Left ventricle myocardium superior (tissue), 1 donor: ENCODE measurements at regions not wholly inside any gene's neighbourhood (a gene's known extent, or its start where the extent isn't known, plus 50 kb on each side); places are given as distances from the start of the nearest gene placed in this dataset.
A peak's percentile ranks its signal among the peaks of the same experiment; 100 is the strongest.

Experiments
- ATAC-seq: fragments of 200-7000 bp; cut with Tn5 transposase; one replicate; pipeline ENCODE4 v1.9.1; 2020; ENCODE audit warnings: mild to moderate bottlenecking, moderate library complexity
- DNase-seq: peaks from one replicate; pipeline ENCODE4 v3.0.0-alpha.2; 2020
- intact Hi-C: fragments of 100-400 bp; cut with micrococcal nuclease; formaldehyde crosslinking; loops from one replicate; pipeline ENCODE4 v1.11.0; 2022
- donor health status: DM: no; HTN: yes; CAD: no; lungs with severe emphysema.

- intact Hi-C loops = no loop called here
- no peak for ATAC-seq
- DNase-seq = no peak
Measured at GRCh38 chr12:111189792-111190191, 179.1 kb downstream of the PHETA1 start.

DNA sequence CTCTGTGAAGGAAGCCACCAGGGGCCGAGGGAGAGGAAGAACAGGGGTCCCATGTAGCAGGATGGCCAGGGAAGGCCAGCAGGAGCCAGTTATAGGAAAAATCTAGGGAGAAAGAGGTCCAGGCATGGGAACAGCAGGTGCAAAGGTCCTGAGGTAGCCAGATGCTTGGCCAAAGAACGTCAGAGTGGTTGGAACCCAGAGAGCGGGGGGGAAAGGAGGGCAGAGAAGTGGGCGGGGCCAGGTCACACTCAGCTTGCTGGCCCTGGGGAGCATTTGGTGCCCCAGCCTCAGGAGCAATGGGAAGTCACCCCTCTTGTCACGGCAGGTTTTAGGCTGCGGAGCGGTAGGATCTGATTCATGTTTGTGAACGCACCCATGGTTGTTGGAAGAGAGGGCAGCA lies 180.5 kb downstream of the PHETA1 start:
- ATAC-seq (no peak), DNase-seq (no peak)
- intact Hi-C loops = no loop called here

DNA sequence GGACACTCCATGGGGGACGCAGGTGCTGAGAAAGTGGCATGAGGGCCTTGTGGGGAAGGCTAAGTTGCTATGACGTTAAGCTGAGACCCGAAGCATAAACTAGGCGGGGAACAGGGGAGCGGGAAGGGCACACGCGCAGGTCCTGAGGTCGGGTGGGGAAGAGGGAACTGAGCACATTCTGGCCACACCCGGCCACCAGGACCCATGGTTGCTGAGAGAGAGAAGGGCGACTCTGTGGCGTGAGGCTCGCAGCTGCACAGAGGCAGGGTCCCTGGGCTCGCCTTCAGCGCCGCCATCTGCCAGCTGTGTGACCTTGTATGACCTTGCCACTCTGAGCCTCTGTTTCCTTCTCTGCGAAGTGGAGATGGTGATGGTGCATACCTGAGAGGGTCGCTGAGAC lies 182.5 kb downstream of the PHETA1 start:
- intact Hi-C loops = no loop called here
- ATAC-seq = no peak
- no peak for DNase-seq

- ATAC-seq = no peak
- intact Hi-C loops = no loop called here
- no peak for DNase-seq
Measured at GRCh38 chr12:111185889-111186227, 183.0 kb downstream of the PHETA1 start.

DNA sequence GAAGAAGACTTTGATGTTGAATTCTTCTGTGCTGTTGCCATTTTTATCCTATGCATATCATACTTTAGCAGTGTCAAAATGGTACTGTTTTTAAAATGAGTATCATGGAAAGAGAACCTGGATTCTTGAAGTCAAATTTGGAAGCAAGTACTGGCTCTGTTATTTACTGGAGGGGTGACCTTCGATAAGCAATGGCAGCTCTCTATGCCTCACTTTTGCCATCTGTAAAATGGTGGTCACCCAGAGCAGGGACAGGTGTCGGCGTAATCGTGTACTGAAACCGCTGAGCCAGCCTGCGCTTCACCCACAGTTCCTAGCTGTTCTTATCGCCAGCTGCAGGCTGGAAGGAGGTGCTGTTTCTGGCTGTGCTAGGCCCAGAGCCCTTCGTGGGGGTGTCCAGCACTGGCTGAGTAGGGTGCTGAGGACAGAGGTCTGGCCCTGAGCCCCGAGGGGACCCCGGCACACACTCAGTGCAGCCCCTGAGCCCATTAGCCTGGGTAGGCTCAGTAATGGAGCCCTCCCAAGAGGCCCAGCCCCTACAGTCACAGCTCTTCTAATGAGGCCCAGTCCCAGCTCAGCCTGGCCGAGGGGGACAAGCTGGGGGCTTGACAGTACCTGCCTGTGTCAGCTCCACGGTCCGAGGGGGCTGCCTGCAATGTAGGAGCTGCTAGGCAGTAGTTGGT lies 183.5 kb downstream of the PHETA1 start:
- ATAC-seq = no peak
- DNase-seq = no peak
- intact Hi-C loops = no loop called here

DNA sequence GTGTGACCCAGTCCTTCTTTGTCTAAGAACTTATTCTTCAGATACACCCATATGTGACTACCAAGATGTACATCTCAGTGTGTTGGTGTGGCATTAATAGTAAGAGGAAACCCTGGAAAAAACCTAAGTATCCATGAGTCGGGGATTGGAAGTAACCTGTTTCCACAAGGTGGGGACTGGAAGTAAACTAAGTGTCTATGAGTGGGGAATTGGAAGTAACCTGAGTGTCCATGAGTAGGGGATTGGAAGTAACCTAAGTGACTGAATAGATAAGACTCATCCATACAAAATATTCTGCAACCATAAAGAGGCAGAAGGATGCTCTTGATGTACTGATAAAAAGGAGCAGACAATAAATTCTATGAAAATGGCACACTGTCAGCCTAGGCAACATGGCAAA lies 184.7 kb downstream of the PHETA1 start:
- no peak for ATAC-seq
- intact Hi-C loops = no loop called here

GRCh38 chr12:111183094-111183493 lies 185.8 kb downstream of the PHETA1 start:
- no peak for DNase-seq
- intact Hi-C loops = no loop called here
- no peak for ATAC-seq

More for the DNA sequence above, 184.7 kb downstream of the PHETA1 start:
- no peak for DNase-seq

- ATAC-seq = peak; percentile 62
- intact Hi-C loops = no loop called here
- DNase-seq = no peak
Measured at GRCh38 chr12:111182382-111182781, 186.5 kb downstream of the PHETA1 start.

GRCh38 chr12:111181143-111181726 lies 187.7 kb downstream of the PHETA1 start:
- intact Hi-C loops = no loop called here
- DNase-seq = peak; percentile 84

DNA sequence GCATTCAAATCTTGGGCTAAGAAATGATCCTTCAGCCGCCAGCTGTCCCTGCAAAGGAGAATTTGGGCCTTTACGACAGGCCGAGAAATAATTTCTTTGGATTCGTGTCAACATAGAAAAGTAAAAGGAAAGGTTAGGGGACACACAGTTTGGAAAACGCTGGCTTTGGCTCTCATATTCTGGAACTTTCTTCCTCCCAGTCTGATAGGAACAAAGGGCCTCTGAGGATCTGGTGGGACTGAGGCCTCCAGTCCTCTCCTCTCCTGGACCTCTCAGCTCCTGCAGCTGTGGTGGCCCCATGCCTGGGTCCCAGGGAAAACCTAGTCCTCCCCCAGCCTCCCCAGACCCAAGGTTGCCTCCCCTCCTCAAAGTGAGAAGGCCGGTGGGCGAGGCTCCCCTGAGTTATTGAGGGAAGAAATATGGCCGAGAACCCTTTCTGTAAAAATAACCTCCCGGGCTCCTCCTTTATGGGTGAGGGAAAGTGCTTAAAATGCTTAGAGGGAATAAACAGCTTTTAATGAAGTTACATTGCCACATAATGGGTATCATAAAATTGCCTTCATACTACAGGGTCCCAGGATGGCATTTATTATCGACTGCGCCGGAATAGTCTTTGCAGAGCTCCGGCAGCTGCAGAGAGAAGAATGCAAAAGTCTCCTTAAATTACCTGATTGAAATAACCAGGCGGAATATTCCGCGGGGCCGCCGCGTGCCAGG lies 188.3 kb downstream of the PHETA1 start:
- ATAC-seq = no peak
- DNase-seq = no peak
- intact Hi-C loops = no loop called here

More at GRCh38 chr12:111181143-111181726, 187.7 kb downstream of the PHETA1 start:
- ATAC-seq = peak; percentile 25

DNA sequence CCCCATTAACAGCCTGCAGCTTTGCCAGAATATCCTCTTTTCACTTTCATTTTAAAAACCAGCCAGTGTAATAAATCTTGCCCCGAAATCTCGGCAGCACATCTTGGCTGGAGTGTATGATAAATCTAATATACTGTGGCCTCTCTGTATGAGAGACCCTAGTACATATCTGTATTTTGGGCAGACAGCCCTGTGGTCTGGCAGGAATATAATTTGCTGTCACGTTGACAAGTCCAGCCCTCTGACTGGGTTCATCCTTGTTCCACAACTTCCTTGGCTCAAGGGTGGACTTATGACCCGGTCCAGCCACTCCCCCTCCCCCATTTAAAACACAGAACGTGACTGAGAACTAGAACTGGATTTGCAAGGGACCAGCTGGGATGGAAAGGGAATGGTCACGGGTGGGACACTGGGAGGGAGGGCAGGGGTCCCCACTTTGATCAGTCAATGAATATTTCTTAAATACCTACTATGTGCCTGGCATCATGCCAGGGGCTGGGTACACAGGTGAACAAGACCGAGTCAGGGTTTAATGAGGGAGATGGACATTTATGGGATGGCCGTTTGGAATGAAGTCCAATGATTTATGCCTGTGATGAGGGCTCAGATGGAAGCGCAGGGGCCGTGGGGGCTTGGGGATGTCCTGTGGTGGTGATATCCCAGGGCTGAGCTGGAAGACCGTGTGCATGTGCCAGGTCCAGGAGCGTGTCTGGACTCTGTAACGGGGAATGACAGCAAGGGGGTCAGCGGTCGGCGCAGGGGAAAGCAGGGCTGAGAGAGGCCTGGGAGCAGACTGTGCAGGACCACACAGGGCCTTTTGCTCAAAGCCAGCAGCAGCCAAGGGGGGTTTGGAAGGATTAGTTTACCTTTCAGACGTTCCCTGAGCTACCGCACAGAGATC lies 190.5 kb downstream of the PHETA1 start:
- ATAC-seq (no peak), DNase-seq (no peak)
- intact Hi-C loops = no loop called here

GRCh38 chr12:111175396-111176094 lies 193.3 kb downstream of the PHETA1 start:
- ATAC-seq = no peak
- intact Hi-C loops = no loop called here
- no peak for DNase-seq

DNA sequence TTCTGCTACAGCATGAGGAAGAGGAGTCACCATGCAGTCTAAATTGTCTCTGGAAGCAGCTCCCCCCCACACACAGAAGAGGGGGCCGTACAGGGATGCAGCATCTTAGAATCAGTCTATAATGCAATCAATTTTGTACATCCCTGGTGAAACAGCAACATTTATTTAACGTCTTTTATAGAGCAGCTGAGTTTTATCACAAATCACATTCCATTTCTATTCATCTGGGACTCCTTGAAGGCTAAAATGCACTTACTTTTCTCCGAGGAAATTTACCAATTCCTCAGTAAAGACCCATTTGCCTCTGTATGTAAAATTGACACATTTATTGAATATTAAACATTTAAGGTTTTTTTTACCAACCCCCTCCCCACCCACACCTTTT lies 193.9 kb downstream of the PHETA1 start:
- intact Hi-C loops = no loop called here
- no peak for DNase-seq
- ATAC-seq = no peak

- no peak for DNase-seq
- intact Hi-C loops = no loop called here
- ATAC-seq = peak; percentile 54
Measured at GRCh38 chr12:111174251-111174960, 194.5 kb downstream of the PHETA1 start.

DNA sequence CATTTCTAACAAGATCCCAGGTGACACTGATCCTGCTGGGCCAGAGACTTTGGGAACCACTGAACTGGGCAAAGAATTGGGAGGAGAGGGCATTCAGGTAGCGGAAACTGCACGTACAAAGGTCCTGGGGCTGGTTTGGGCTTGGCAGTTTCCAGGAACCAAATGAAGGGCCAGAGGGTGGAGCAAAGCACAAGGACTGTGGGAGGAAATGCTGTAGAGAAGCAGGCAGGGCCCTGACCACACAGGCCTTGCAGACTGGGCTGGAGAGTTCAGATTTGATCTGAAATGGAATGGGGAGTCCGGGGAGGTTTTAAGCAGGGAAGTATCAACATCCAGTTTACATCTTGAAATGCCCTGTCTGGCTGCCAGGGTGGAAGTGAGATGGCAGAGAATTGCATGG lies 195.1 kb downstream of the PHETA1 start:
- intact Hi-C loops = no loop called here
- DNase-seq (no peak), ATAC-seq (no peak)

- ATAC-seq (no peak), DNase-seq (no peak)
- intact Hi-C loops = no loop called here
Measured at GRCh38 chr12:111173391-111173790, 195.5 kb downstream of the PHETA1 start.

GRCh38 chr12:111172786-111173185 lies 196.1 kb downstream of the PHETA1 start:
- ATAC-seq = no peak
- DNase-seq = no peak
- intact Hi-C loops = no loop called here

GRCh38 chr12:111171832-111172231 lies 197.1 kb downstream of the PHETA1 start:
- ATAC-seq (no peak), DNase-seq (no peak)
- intact Hi-C loops = no loop called here

GRCh38 chr12:111171345-111171744 lies 197.6 kb downstream of the PHETA1 start:
- DNase-seq (no peak), ATAC-seq (no peak)
- intact Hi-C loops = no loop called here
